ENCODE measurements at regions not wholly inside any gene's neighbourhood (a gene's known extent, or its start where the extent isn't known, plus 50 kb on each side); places are given as distances from the start of the nearest gene placed in this dataset.
"Not testable (repeated sequence)": the region's sequence is repeated elsewhere in the genome, so short reads cannot be mapped to it uniquely, and the experiment has no call there.

DNA sequence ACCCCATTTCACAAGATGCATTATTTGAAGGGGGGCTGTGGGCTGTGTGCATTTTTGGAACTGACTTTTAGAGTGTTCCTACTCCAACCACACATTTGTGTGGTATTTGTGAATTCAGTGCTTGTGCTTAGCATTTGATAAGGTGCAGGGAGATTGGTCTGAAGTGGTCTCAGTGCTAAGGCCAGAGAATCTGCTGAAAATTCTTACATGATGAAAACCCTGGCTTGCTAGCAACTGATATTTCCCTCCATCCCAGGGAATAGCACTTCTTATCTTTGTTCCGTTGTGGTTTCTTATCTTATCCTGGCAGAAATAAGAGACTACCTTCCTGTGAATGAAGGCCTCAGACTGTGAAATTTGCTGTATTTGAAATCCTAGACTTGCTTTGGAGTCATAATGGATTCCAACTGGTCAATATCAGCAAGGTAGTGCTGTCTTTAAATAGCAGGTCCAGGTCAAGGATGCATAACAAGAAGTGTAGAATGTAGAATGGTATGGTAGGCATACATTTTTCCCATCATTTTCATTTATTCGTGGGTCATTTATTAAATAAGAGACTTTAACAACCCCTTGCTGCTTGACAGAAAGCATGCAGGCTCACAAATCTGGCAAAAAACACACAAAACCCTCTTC is 986.9 kb downstream of the REEP3 start:
- no peak for DNase-seq (ENCODE audit: low spot score)

DNA sequence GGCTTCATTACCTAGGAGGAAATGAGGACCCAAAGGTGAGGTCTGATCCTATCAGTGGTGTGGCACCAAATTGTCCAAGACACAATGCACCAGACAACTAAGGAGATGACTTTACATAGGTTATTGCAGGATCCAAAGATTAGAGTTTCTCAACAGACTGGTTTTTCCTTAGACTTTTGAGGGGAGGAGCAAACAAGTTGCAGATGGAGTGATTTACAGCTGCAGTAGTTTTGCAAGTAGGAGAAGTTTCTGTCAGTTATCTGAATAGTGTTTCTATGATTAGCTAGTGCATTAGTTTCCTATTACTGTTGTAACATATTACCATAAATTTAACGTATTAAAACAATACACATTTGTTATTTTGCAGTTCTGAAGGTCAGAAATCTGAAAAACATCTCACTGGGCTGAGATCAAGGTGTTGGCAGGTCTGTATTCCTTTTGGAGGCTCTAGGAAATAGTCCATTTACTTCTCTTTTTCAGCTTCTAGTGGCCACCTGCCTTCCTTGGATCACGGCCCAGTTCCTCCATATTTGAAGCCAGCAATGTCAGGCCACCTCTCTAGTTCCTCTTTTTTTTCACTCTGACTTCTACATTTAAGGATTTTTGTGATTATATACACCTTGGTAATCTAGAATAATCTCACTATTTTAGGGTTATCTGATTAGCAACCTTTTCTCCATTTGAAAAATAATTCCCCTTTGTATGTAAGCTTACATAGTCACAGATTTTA is 994.9 kb downstream of the REEP3 start:
- no peak for DNase-seq (ENCODE audit: low spot score)

- DNase-seq (ENCODE audit: low spot score) = no peak
Measured at GRCh38 chr10:64518456-64518855, 997.3 kb downstream of the REEP3 start.

GRCh38 chr10:64519427-64519826 is 998.2 kb downstream of the REEP3 start:
- no peak for DNase-seq (ENCODE audit: low spot score)

DNA sequence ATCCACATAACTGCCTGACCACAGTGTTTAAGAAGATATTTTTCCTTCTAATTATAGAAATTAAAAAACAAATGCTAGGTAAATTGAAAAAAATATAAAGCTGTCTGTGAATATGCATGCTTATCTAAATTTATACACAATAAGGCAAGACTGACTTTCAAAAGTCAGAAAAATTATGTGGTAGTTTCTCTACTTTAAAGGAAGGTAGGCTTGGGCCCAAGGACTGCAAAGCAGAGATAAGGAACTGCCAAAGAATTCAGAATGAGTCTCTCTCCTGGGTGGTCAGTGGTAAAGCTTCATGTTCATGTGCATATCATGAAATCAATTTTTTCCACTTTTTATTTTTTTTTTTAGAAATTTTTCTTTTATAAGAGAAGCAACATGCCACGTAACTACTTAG is 998.6 kb downstream of the REEP3 start:
- no peak for DNase-seq (ENCODE audit: low spot score)

DNA sequence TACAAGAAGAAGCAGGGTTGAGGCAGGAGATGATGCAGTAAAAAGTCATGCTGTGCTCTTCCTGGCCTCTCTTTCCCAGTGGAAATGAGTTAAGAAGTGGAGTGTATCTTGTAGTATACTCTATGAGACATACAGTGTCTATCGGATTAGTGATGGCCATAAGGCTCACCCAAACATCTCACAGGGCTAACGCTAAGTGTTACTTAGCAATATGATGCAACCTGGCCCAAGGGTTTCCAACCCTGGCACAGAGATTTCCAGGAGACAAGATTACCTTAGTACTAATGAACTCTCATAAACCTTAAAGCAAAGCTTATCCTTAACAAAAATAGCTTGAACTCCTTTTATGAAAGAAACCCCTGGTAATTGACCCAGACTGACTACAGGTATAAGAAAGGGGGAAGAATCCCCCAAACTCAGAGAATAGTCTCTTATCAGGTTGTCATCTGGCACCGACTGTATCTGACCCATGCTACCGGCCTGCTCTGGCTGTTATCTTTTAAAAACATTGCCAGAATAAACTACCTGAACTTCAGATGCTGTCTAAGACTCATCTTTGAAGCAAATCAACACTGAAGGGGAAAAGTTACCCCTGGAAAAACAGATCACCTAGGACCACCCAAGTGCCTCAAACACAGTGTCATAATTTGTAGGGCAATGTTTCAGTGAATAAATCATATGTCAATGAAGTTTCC is 1002.0 kb downstream of the REEP3 start:
- no peak for DNase-seq (ENCODE audit: low spot score)

DNA sequence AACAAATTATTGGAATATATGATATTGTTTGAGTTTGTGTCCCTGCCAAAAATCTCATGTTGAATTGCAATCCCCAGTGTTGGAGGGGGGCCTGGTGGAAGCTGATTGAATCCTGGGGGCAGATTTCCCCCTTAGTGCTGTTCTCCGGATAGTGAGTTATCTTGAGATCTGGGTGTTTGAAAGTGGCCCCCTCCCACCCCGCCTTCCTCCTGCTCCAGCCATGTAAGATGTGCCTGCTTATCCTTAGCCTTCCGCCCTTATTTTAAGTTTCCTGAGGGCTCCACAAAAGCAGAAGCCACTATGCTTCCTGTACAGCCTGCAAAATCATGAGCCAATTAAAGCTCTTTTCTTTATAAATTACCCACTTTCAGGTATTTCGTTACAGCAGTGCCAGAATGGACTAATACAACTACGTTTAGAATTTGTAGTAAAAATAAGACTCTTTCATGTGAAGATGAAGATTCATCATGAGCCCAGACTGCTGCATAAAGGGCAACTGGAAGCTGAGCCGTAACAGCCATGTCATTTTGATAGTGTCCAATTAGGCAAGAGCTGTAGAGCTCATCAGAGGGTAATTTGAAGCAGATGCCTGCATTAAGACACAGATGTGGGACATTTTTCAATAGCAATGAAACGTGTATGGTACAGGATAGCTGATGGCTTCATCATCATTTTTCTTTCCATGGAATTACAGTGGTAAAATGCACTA is 1007.2 kb downstream of the REEP3 start:
- DNase-seq (ENCODE audit: low spot score) = no peak

GRCh38 chr10:64529003-64529350 is 1007.8 kb downstream of the REEP3 start:
- DNase-seq (ENCODE audit: low spot score) = no peak

GRCh38 chr10:64534616-64535015 is 1013.4 kb downstream of the REEP3 start:
- no peak for DNase-seq (ENCODE audit: low spot score)

GRCh38 chr10:64535131-64535867 is 1014.1 kb downstream of the REEP3 start:
- DNase-seq (ENCODE audit: low spot score) = no peak

GRCh38 chr10:64537112-64537511 is 1015.9 kb downstream of the REEP3 start:
- no peak for DNase-seq (ENCODE audit: low spot score)

DNA sequence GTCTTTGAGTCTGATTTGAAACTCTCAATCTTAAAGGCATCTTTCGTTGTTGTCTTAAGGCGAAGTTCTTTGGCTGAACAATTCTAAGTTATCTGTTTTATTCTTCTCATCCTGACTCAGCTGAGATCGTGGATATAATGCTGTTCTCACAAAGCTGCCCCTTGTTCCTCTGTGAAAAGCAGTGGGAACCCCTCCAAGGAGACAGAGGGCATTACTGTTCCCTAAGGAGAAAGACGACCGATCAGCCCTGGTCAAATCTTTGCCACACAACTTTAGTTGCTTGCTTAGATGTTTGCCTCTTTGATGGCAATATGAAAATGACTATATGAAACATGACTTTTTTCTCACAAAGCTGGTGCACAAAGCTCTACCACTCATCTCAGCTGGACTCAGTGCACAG is 1016.7 kb downstream of the REEP3 start:
- no peak for DNase-seq (ENCODE audit: low spot score)

DNA sequence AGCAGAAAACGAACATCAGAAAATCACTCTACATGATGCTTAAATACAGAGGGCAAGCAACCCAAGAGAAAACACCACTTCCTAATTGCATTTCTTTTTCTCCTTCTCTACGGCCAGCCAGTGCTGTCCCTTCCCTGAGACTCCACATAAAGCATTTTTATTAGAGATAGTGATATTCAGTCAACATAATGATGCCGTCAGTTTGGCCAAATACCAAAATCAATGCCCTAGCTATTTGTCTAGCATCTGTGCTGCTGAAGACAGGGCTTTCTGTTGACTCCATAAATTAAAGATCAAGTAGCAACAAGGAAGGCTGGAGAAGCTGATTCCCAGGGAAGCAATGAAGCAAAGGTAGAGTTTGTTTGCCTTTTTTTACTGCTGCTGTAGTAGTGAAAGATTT is 1024.9 kb downstream of the REEP3 start:
- no peak for DNase-seq (ENCODE audit: low spot score)

DNA sequence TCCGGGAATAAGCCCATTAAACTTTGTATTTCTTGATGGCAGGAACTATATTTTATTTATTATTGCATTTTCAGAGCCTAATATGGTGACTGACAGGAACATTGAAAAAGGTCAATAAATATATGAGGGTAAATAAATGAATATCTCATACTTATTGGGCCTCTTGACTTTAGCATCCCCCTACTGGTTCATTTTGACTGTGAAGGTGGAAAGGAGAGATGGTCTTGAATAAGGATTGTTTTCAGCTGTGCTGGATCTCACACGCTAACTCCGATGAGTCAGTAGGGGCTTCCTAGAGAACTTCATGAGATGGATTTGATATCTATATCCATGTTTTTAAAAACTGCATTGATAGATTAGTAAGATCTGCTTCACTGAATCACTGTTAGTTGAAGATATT is 1026.0 kb downstream of the REEP3 start:
- no peak for DNase-seq (ENCODE audit: low spot score)

DNA sequence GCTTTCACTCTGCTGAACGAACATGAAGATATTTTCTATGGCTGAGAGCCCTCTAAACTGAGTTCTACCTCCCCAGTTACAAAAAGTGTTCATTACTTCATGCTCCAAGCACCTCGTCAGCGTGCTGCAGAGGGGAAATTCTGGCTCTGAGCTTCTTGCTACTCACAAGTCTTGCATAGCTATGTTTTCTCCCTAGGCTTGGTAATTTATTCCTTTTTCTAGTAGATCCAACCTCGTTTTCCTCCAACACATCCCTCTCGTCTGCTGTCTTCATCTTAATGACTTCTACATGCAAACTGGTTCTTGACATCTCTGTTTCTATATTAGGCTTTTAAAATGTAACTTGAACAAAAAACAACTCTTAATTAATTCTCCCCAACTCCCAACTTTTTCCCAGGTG is 1034.5 kb downstream of the REEP3 start:
- DNase-seq (ENCODE audit: low spot score) = no peak

GRCh38 chr10:64558094-64558835 is 1037.1 kb downstream of the REEP3 start:
- no peak for DNase-seq (ENCODE audit: low spot score)

DNA sequence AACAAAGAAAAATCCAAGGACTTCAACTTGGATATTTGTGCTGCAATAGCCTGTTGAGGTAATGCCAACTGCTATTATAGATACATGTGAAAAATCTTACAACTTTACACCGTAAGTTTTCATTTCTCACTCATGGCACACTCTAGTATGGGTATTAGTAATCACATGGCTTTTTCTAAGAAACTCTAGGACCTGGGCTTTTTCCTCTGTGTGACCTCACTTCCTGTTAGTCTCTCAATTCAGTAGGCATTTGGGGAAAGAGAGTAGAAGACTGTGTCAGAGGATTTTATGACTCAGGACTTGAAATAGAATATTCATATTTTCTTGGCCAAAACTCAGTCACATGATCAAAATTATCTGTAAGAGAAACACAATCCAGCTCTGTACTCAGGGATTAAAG is 1049.9 kb downstream of the REEP3 start:
- DNase-seq (ENCODE audit: low spot score) = no peak

DNA sequence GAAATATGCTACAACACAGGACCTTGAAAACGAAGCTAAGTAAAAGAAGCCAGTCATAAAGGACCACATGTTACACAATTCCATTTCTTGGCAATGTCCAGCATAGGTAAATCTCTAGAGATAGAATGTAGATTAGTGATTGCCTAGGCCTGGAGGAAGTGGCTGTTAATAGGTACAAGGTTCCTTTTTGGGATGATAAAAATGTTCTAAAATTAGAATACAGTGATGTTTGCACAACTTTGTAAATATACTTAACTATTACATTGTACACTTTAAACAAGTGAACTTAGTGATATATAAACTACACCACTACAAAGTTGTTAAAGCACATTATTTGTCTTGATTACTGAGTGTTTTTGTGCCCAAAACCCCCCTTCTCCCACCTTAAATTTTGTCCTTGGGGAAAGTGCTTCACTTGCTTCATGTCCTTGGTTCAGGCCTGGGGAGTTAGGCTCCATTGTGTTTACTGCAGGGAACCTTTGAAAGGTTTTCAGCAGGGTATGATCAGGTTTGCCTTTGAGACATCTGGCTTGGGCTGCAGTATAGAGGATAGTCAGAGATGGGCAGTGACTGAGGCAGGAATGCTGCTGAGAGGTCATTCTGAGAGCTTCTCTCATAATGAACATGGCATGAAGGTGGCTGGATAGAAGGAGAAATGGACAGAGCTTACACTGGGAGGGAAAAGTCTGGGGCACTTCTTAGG is 1052.6 kb downstream of the REEP3 start:
- no peak for DNase-seq (ENCODE audit: low spot score)

DNA sequence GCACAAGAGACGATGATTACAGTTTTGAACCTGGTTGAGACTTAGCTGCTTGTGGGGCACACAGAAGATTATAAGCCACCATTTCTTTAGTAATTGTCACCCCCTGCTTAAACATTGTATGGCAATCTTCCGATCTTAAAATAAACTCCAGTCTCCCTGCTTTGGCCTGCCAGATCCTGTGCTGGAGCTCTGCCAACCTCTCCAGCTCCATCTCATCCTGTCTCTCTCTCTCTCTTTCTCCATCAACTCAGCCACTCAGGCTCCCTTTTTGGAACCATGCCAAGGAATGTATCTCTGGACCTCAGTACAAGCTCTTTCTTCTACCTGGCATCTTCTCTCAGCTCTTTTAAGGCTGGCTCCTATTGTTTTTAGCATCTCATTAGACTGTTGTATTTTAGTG is 1053.2 kb downstream of the REEP3 start:
- DNase-seq (ENCODE audit: low spot score) = no peak

DNA sequence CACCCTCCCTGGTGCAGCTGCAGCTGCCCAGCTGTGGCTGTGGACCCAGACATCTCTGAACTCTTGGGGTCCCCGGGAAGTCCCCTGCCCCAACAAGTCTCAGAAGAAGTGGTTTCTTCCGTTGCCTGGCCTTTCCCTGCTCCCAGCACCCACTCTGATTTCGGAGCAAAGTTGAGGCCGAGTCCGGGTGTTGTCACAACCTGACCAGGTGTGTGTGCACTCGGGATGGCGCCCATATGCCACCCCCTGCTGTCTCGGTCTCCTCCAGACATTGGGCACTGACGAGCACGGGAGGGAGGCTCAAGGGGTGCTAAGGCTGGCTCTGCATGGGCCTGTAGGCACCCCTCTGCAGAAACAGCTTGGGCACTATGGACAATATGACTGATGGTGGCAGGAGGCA is 1055.3 kb downstream of the REEP3 start:
- no peak for DNase-seq (ENCODE audit: low spot score)

DNA sequence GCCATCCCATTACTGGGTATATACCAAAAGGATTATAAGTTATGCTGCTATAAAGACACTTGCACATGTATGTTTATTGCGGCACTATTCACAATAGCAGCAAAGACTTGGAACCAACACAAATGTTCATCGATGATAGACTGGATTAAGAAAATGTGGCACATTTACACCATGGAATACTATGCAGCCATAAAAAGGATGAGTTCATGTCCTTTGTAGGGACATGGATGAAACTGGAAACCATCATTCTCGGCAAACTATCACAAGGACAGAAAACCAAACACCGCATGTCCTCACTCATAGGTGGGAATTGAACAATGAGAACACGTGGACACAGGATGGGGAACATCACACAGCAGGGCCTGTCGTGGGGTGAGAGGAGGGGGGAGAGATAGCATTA is 1057.6 kb downstream of the REEP3 start:
- not testable (repeated sequence) for DNase-seq (ENCODE audit: low spot score)
